ENCODE measurements at regions not wholly inside any gene's neighbourhood (a gene's known extent, or its start where the extent isn't known, plus 50 kb on each side); places are given as distances from the start of the nearest gene placed in this dataset.
"Not testable (repeated sequence)": the region's sequence is repeated elsewhere in the genome, so short reads cannot be mapped to it uniquely, and the experiment has no call there.

GRCh38 chrX:152037183-152037582 lies 62.7 kb upstream of the GABRE start:
- H3K4me1 ChIP-seq (ENCODE audit: control insufficient read depth, insufficient read depth, low read length): no peaks in the 10 kb centered on the region
- H3K36me3 ChIP-seq (ENCODE audit: control insufficient read depth, insufficient read depth, low read length): no peaks in the 10 kb centered on the region
- no peak overlapping the region for H3K4me3 ChIP-seq (ENCODE audit: low read depth in 2 of 2, low read length in 2 of 2)
- no peak for TF ChIP-seq REST (IDR thresholded peaks at IDR 0.05; ENCODE audit: insufficient read depth in 1 of 2, low read depth in 2 of 2, low read length in 1 of 2)
- no peak for TF ChIP-seq POLR2AphosphoS5 (IDR thresholded peaks at IDR 0.05; ENCODE audit: low read depth, low read length)
- TF ChIP-seq CTCF (IDR thresholded peaks at IDR 0.05): no peak
- intact Hi-C loops (cut with micrococcal nuclease; ENCODE audit: unreplicated experiment) (no loop called here), in situ Hi-C loops (cut with HindIII; ENCODE audit: low pct_unique_long_range_greater_than_20kb, low sequenced_read_pairs) (no loop called here)
- BruUV-seq (replicated peaks): no TSS peak
- DNase-seq (ENCODE audit: low read depth, low spot score) (no peak), ATAC-seq (no peak)
- peaks cover 10% of the 10 kb centered on the region; the same call in 1 of the 2 replicates for H3K9me3 ChIP-seq (ENCODE audit: control insufficient read depth, insufficient read depth, low read depth, low read length)
- no peak overlapping the region for H3K27ac ChIP-seq (ENCODE audit: low read length)
- ChIA-PET POLR2A (no interaction called here), CTCF (no interaction called here)
- no peaks in the 10 kb centered on the region for H3K27me3 ChIP-seq (ENCODE audit: control insufficient read depth, insufficient read depth, low read length)

GRCh38 chrX:152031346-152031745 lies 56.9 kb upstream of the GABRE start:
- H3K4me1 ChIP-seq (ENCODE audit: control insufficient read depth, insufficient read depth, low read length); H3K36me3 ChIP-seq (ENCODE audit: control insufficient read depth, insufficient read depth, low read length); ATAC-seq; DNase-seq (ENCODE audit: low read depth, low spot score); intact Hi-C loops (cut with micrococcal nuclease; ENCODE audit: unreplicated experiment); H3K4me3 ChIP-seq (ENCODE audit: low read depth in 2 of 2, low read length in 2 of 2); CTCF ChIA-PET; H3K9me3 ChIP-seq (ENCODE audit: control insufficient read depth, insufficient read depth, low read depth, low read length); in situ Hi-C loops (cut with HindIII; ENCODE audit: low pct_unique_long_range_greater_than_20kb, low sequenced_read_pairs); BruUV-seq (replicated peaks); H3K27ac ChIP-seq (ENCODE audit: low read length); POLR2A ChIA-PET; H3K27me3 ChIP-seq (ENCODE audit: control insufficient read depth, insufficient read depth, low read length): not testable (repeated sequence)

GRCh38 chrX:152028579-152028978 lies 54.1 kb upstream of the GABRE start:
- ChIA-PET CTCF (no interaction called here), POLR2A (no interaction called here)
- in situ Hi-C loops (cut with HindIII; ENCODE audit: low pct_unique_long_range_greater_than_20kb, low sequenced_read_pairs): no loop called here
- Histone ChIP-seq H3K4me3 (ENCODE audit: low read depth in 2 of 2, low read length in 2 of 2) (no peak overlapping the region), H3K36me3 (ENCODE audit: control insufficient read depth, insufficient read depth, low read length) (no peaks in the 10 kb centered on the region), H3K9me3 (ENCODE audit: control insufficient read depth, insufficient read depth, low read depth, low read length) (no peaks in the 10 kb centered on the region), H3K27me3 (ENCODE audit: control insufficient read depth, insufficient read depth, low read length) (no peaks in the 10 kb centered on the region), H3K4me1 (ENCODE audit: control insufficient read depth, insufficient read depth, low read length) (no peaks in the 10 kb centered on the region), H3K27ac (ENCODE audit: low read length) (no peak overlapping the region)
- ATAC-seq: no peak
- no TSS peak for BruUV-seq (replicated peaks)
- no peak for DNase-seq (ENCODE audit: low read depth, low spot score)
- no peak for TF ChIP-seq SIN3A (IDR thresholded peaks at IDR 0.05; ENCODE audit: borderline replicate concordance, insufficient read depth, low read depth, low read length)
- no peak for TF ChIP-seq REST (IDR thresholded peaks at IDR 0.05; ENCODE audit: insufficient read depth in 1 of 2, low read depth in 2 of 2, low read length in 1 of 2)
- no peak for TF ChIP-seq POLR2AphosphoS5 (IDR thresholded peaks at IDR 0.05; ENCODE audit: low read depth, low read length)
- intact Hi-C loops (cut with micrococcal nuclease; ENCODE audit: unreplicated experiment): no loop called here
